ENCODE measurements at regions not wholly inside any gene's neighbourhood (a gene's known extent, or its start where the extent isn't known, plus 50 kb on each side); places are given as distances from the start of the nearest gene placed in this dataset.

DNA sequence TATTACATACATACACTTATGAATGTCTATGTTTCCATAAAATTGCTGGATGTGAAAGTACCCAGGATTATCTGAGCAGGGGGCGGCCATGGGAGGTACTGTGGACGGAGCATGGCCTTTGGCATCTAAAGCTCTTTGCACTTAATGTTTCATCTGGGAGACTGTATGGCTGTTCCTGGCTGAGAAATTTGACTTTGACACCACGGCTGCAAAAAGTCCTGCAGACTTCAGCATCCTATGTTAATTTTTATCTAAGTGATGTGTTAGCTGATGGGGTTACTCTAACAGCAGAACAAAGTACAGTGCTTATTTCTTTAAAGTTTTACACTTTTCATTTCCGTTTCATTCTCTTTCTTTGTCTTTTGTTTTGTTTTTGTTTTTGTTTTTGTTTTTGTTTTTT lies 139.8 kb upstream of the STX18 start:
- Histone ChIP-seq H4K91ac (ENCODE audit: low read depth, low read length) (no peak overlapping the region), H3K79me1 (ENCODE audit: low read length) (peaks cover 2% of the 10 kb centered on the region), H3K4me3 (ENCODE audit: low read depth, low read length) (no peak overlapping the region), H2BK120ac (ENCODE audit: insufficient read depth, low read length, poor library complexity) (no peak overlapping the region), H3K4ac (ENCODE audit: low read depth, low read length) (no peak overlapping the region), H3K79me2 (ENCODE audit: control insufficient read depth, insufficient read depth, low read length, poor library complexity) (no peaks in the 10 kb centered on the region), H3K23ac (ENCODE audit: low read length) (no peak overlapping the region), H3K4me2 (ENCODE audit: low read length) (no peak overlapping the region), H4K12ac (ENCODE audit: low read depth, low read length) (no peak overlapping the region), H3K36me3 (ENCODE audit: control insufficient read depth in 1 of 2, insufficient read depth in 2 of 2, low read length in 2 of 2) (no peaks in the 10 kb centered on the region), H3K27ac (ENCODE audit: low read depth, low read length) (no peak overlapping the region), H2AFZ (ENCODE audit: insufficient read depth, low read length, poor library complexity) (no peak overlapping the region), H3K9ac (ENCODE audit: low read length) (no peak overlapping the region), H3K9me3 (ENCODE audit: insufficient read depth, low read depth, low read length) (peaks cover 1% of the 10 kb centered on the region), H4K8ac (ENCODE audit: low read depth, low read length) (no peak overlapping the region), H2AK5ac (ENCODE audit: low read length) (no peak overlapping the region), H2BK5ac (ENCODE audit: low read depth, low read length, poor library complexity) (no peak overlapping the region), H3K14ac (ENCODE audit: low read length) (no peak overlapping the region), H3K27me3 (ENCODE audit: insufficient read depth, low read length) (no peaks in the 10 kb centered on the region), H2BK12ac (ENCODE audit: low read length) (no peak overlapping the region), H3K18ac (ENCODE audit: low read length) (no peak overlapping the region), H3K4me1 (ENCODE audit: control insufficient read depth in 1 of 2, insufficient read depth in 2 of 2, low read length in 2 of 2) (peaks cover 0 to 2% of the 10 kb centered on the region in 2 experiments)
- no CpG with 5 or more reads among the region's 4 CpGs for WGBS (ENCODE audit: extremely low coverage, insufficient coverage, insufficient read length)
- DNase-seq = no peak

DNA sequence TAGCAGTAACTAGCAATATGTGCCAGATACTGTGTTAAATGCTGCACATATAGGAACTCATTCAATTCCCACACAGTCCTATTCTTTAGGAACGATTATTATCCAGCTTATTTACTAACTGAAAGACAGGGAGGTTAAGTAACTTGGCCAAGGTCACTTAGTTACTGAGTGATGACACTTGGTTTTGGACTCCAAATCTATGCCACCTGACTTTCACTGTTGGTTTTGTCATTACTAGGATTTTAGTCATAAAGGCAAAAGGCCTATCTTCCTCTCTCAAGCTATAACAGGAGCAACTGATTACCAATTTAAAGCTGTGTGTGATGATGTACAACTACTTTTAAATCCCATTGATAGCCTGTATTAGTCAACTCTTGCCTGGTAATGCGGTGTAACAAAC lies 138.9 kb upstream of the STX18 start:
- no peak overlapping the region for H2BK5ac ChIP-seq (ENCODE audit: low read depth, low read length, poor library complexity)
- H2AFZ ChIP-seq (ENCODE audit: insufficient read depth, low read length, poor library complexity) = no peak overlapping the region
- no peak overlapping the region for H4K12ac ChIP-seq (ENCODE audit: low read depth, low read length)
- no peaks in the 10 kb centered on the region for H3K27me3 ChIP-seq (ENCODE audit: insufficient read depth, low read length)
- peaks cover 1% of the 10 kb centered on the region for H3K9me3 ChIP-seq (ENCODE audit: insufficient read depth, low read depth, low read length)
- H3K27ac ChIP-seq (ENCODE audit: low read depth, low read length) = no peak overlapping the region
- no peak overlapping the region for H4K91ac ChIP-seq (ENCODE audit: low read depth, low read length)
- no peak overlapping the region for H2BK12ac ChIP-seq (ENCODE audit: low read length)
- H3K79me2 ChIP-seq (ENCODE audit: control insufficient read depth, insufficient read depth, low read length, poor library complexity) = no peaks in the 10 kb centered on the region
- H3K4me1 ChIP-seq (ENCODE audit: control insufficient read depth in 1 of 2, insufficient read depth in 2 of 2, low read length in 2 of 2) = peaks cover 0 to 2% of the 10 kb centered on the region in 2 experiments
- no peak overlapping the region for H3K4me2 ChIP-seq (ENCODE audit: low read length)
- no peak overlapping the region for H2AK5ac ChIP-seq (ENCODE audit: low read length)
- H3K36me3 ChIP-seq (ENCODE audit: control insufficient read depth in 1 of 2, insufficient read depth in 2 of 2, low read length in 2 of 2) = no peaks in the 10 kb centered on the region
- no peak overlapping the region for H3K18ac ChIP-seq (ENCODE audit: low read length)
- H3K4ac ChIP-seq (ENCODE audit: low read depth, low read length) = no peak overlapping the region
- WGBS (ENCODE audit: extremely low coverage, insufficient coverage, insufficient read length) = no CpG with 5 or more reads among the region's 2 CpGs
- no peak overlapping the region for H4K8ac ChIP-seq (ENCODE audit: low read depth, low read length)
- no peak overlapping the region for H3K23ac ChIP-seq (ENCODE audit: low read length)
- H3K14ac ChIP-seq (ENCODE audit: low read length) = no peak overlapping the region
- H3K9ac ChIP-seq (ENCODE audit: low read length) = no peak overlapping the region
- no peak overlapping the region for H3K4me3 ChIP-seq (ENCODE audit: low read depth, low read length)
- H3K79me1 ChIP-seq (ENCODE audit: low read length) = peaks cover 2% of the 10 kb centered on the region
- H2BK120ac ChIP-seq (ENCODE audit: insufficient read depth, low read length, poor library complexity) = no peak overlapping the region
- no peak for DNase-seq

DNA sequence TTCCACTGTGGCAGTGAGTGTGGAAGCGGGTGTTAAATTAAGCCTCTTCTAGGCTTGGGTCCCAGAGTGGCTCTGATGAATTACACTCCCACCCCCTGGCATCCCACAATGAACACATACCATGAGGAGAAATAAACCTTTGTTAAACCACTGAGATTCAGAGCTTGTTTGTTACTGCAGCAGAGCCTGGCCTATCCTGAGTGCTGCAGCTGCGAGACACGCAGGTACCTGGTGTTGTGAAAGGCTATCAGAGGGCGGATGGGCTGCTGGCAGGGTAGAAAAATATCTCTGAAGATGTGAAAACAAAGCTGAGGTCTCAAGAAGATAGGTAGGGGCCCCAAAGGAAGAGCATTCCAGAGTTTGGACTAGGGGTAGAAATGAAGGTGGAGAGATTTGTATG lies 138.4 kb upstream of the STX18 start:
- Histone ChIP-seq H3K18ac (ENCODE audit: low read length) (no peak overlapping the region), H3K23ac (ENCODE audit: low read length) (no peak overlapping the region), H3K4ac (ENCODE audit: low read depth, low read length) (no peak overlapping the region), H2AK5ac (ENCODE audit: low read length) (no peak overlapping the region), H2AFZ (ENCODE audit: insufficient read depth, low read length, poor library complexity) (no peak overlapping the region), H3K27me3 (ENCODE audit: insufficient read depth, low read length) (no peaks in the 10 kb centered on the region), H4K12ac (ENCODE audit: low read depth, low read length) (no peak overlapping the region), H3K36me3 (ENCODE audit: control insufficient read depth in 1 of 2, insufficient read depth in 2 of 2, low read length in 2 of 2) (no peaks in the 10 kb centered on the region), H3K14ac (ENCODE audit: low read length) (no peak overlapping the region), H3K27ac (ENCODE audit: low read depth, low read length) (no peak overlapping the region), H3K9me3 (ENCODE audit: insufficient read depth, low read depth, low read length) (peaks cover 1% of the 10 kb centered on the region), H3K4me3 (ENCODE audit: low read depth, low read length) (no peak overlapping the region), H3K79me2 (ENCODE audit: control insufficient read depth, insufficient read depth, low read length, poor library complexity) (no peaks in the 10 kb centered on the region), H2BK12ac (ENCODE audit: low read length) (peak overlapping the region; percentile 13), H3K4me1 (ENCODE audit: control insufficient read depth in 1 of 2, insufficient read depth in 2 of 2, low read length in 2 of 2) (peaks cover 0 to 2% of the 10 kb centered on the region in 2 experiments), H3K4me2 (ENCODE audit: low read length) (no peak overlapping the region), H2BK120ac (ENCODE audit: insufficient read depth, low read length, poor library complexity) (no peak overlapping the region), H2BK5ac (ENCODE audit: low read depth, low read length, poor library complexity) (no peak overlapping the region), H3K79me1 (ENCODE audit: low read length) (peaks cover 2% of the 10 kb centered on the region), H4K8ac (ENCODE audit: low read depth, low read length) (no peak overlapping the region), H3K9ac (ENCODE audit: low read length) (no peak overlapping the region), H4K91ac (ENCODE audit: low read depth, low read length) (no peak overlapping the region)
- no CpG with 5 or more reads among the region's 4 CpGs for WGBS (ENCODE audit: extremely low coverage, insufficient coverage, insufficient read length)
- no peak for DNase-seq

DNA sequence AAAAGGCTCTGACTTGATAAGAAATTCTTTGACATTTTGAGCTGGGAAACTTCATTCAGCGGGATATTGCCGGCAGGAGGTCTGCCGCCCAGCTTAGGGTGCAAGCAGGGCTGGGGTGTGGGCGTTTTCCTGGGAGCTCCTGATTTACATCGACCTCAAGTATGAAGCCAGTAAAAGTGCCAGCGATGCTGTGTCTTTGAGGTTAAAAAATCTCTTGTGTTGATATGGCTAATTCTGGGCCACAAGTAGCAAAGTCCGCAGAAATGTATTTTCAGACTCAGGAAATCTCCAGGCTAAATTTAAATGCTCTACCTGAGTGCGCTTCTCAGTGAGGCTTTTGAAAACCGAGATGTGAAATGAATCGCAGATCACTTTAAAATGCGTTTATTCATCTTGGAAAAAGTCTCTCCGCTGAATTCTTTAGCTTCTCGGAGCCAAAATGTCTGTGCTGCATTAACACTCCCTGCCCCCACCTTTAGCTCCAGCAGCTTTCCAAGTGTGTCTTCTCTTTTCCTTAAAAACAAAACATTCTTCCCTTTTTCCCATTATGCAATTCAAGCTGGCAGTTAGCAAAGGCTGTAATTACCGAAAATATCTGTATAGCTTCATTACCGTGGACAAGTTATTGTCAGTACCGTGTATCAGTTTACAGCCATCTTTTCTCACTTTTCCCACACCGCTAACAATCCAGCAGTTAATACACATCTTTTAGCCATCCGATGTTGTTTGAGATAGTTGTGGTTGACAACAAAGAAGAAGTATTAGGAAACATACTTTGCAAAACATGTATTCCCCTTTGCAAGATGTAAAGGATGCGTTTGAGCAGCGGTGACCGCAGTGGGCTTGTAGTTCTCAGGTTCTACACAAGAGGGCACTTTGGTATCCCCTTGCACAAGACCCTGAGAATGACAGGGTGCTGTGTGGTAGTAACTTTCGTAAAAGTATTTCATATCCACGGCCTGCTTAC lies 136.0 kb upstream of the STX18 start:
- Histone ChIP-seq H3K27me3 (ENCODE audit: insufficient read depth, low read length) (no peaks in the 10 kb centered on the region), H3K9ac (ENCODE audit: low read length) (no peak overlapping the region), H2AK5ac (ENCODE audit: low read length) (no peak overlapping the region), H2AFZ (ENCODE audit: insufficient read depth, low read length, poor library complexity) (no peak overlapping the region), H3K4me3 (ENCODE audit: low read depth, low read length) (no peak overlapping the region), H3K79me2 (ENCODE audit: control insufficient read depth, insufficient read depth, low read length, poor library complexity) (no peaks in the 10 kb centered on the region), H3K4me2 (ENCODE audit: low read length) (peak overlapping the region; percentile 13), H3K9me3 (ENCODE audit: insufficient read depth, low read depth, low read length) (peaks cover 4% of the 10 kb centered on the region), H2BK5ac (ENCODE audit: low read depth, low read length, poor library complexity) (peak overlapping the region; percentile 27), H2BK12ac (ENCODE audit: low read length) (no peak overlapping the region), H4K12ac (ENCODE audit: low read depth, low read length) (no peak overlapping the region), H3K4ac (ENCODE audit: low read depth, low read length) (no peak overlapping the region), H3K14ac (ENCODE audit: low read length) (no peak overlapping the region), H4K91ac (ENCODE audit: low read depth, low read length) (peak overlapping the region; percentile 66), H3K23ac (ENCODE audit: low read length) (no peak overlapping the region), H2BK120ac (ENCODE audit: insufficient read depth, low read length, poor library complexity) (no peak overlapping the region), H3K27ac (ENCODE audit: low read depth, low read length) (peak overlapping the region; percentile 36), H3K36me3 (ENCODE audit: control insufficient read depth in 1 of 2, insufficient read depth in 2 of 2, low read length in 2 of 2) (no peaks in the 10 kb centered on the region), H3K4me1 (ENCODE audit: control insufficient read depth in 1 of 2, insufficient read depth in 2 of 2, low read length in 2 of 2) (peaks cover 0 to 2% of the 10 kb centered on the region in 2 experiments), H3K18ac (ENCODE audit: low read length) (no peak overlapping the region), H3K79me1 (ENCODE audit: low read length) (peaks cover 2% of the 10 kb centered on the region), H4K8ac (ENCODE audit: low read depth, low read length) (no peak overlapping the region)
- no CpG with 5 or more reads among the region's 23 CpGs for WGBS (ENCODE audit: extremely low coverage, insufficient coverage, insufficient read length)
- peak in 1 of 2 donors; percentile 42 for DNase-seq

All from trophoblast cell (in vitro differentiated cells and primary cell).